Islet of Langerhans (tissue), 1 donor: ENCODE measurements at regions not wholly inside any gene's neighbourhood (a gene's known extent, or its start where the extent isn't known, plus 50 kb on each side); places are given as distances from the start of the nearest gene placed in this dataset.
"Not testable (repeated sequence)": the region's sequence is repeated elsewhere in the genome, so short reads cannot be mapped to it uniquely, and the experiment has no call there.

Experiments
- FAIRE-seq: peaks from one replicate; lab custom pipeline; 2011; peaks lifted over from hg19 to GRCh38; lab: Jason Lieb, UNC

DNA sequence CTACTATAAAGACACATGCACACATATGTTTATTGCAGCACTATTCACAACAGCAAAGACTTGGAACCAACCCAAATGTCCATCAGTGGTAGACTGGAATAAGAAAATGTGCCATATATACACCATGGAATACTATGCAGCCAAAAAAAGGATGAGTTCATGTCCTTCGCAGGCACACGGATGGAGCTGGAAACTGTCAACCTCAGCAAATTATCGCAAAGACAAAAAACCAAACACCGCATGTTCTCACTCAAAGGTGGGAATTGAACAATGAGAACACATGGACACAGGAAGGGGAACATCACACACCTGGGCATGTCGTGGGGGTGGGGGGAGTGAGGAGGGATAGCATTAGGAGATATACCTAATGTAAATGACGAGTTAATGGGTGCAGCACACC, 460.1 kb upstream of the NRSN1 start:
- FAIRE-seq: not testable (repeated sequence)

DNA sequence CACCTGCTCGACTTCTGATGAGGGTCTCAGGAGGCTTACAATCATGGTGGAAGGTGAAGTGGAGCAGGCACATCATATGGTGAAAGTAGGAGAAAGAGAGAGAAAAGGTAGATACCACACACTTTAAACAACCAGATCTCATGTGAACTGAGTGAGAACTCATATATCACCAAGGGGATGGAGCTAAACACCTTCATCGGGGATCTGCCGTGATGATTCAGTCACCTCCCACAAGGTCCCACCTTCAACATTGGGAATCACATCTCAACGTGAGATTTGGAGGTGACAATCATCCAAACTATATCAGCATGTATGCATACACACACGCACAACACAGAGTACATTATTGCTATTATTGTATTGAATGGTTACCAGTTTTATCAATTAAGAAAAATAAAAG, 453.3 kb upstream of the NRSN1 start:
- FAIRE-seq: no peak

DNA sequence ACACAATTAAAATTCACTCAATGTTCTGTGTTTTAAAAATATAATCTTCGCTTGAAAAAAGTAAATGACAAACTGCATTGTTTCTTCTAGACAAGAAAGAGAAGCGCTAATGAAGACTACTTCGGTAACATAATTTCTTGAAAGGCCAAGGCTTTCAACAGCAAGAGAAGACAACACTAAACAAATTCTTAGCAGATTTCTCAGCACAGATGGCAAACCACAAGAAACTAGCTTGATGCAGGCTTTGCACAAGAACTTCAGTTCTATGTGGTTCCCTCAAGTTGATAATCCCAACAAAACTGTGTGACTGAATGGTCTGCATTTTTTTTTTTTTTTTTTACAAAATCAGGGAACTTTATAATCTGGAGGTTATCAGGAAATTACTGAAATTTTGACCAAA, 447.4 kb upstream of the NRSN1 start:
- FAIRE-seq: no peak

DNA sequence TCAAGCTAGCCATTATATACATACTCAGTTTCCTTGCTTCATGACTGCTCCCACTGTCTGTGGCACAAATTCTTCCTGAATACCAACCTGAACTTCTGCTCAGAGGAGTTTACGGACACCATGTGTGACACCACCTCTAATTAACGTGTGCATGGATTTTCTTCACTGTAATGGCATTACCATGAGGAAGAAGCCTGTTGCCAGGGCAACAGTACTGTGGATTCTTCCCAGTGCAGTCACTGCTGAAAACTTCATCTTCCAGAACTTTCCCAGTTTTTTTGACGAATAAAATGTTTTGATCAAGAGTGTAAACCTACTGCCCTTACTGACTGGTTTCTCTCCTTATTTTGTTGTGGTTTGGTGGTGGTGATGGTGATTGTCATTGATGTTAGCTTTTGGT, 444.3 kb upstream of the NRSN1 start:
- no peak for FAIRE-seq

DNA sequence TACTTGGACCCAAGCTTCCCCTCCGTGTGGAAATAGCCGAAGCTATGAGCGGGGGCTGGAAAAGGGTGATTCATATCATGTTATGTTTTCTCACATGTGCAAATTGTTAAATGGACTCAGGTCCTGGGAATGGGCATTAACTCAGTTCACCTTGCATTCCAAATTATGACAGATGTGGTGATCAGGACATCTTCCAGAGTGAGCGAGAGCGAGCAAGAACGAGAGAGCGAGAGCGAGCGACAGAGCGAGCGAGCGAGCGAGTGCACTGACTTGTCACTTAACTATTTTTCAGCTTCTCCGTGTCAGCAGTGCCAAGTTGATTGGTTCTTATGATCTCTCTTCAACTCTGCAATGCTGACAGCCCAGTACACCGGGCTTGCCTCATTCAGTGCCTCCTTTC, 437.4 kb upstream of the NRSN1 start:
- FAIRE-seq: no peak

DNA sequence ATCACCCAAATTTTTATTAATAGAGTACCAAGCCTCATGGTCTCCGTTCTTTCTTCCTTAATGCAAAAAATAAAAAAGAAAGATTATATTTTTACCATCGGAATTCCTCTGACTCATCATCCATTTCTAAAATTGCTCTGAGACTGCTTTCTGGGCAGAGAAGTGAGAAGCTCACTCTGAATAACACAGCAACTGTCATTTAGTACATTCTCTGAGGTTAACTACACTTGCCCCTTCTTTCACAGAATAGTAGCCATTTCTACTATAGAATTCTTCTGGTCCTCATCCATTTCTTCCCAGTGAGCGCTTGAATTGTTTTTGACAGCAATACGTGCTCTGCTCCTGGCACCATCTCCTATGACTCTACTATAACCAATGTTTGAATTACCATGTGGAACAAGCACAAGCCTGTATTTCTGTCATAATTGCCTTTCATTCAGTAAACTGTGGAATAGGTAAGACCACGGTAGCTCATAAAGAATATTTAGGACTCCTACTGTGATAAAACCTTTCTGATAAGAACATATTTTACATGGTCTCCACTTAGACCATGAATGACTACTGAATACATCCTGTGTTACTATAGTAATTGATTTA, 435.5 kb upstream of the NRSN1 start:
- FAIRE-seq: no peak

DNA sequence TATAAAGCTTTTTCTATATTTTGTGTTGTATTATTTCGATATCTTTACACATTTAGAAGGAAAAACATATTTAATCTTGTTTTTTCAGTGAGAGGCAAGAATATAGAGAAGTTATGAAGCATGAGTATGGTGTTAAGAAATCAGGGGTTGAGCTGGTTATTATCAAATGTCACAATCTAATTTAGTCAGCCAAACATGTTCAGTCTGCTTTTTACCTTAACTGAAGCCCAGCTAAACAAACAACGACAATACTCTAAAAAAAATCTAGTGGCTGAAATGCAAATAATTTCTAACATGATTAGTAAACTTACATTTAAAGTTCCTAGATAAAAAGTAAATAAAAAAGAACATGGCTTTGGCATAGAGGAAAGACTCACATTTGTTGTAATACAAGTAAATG, 433.8 kb upstream of the NRSN1 start:
- FAIRE-seq: peak; percentile 74

DNA sequence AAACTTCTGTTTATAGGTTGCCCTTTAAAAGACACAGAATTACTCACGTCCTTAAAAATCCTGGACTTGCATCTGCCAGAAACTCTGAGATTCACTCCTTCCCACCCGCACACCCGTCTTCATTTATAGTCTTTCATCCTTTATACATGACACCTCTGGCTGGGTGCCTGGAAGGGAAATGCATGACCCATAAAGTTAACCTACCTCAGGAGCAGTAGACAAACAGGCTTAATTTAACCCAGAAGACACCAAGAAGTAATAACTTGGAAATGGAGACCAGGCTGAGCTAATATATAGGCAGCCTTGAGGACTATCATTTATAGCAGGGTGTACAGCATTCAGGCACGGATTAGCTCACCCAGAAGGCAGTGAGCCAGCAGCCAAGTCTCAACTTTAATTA, 429.0 kb upstream of the NRSN1 start:
- no peak for FAIRE-seq

DNA sequence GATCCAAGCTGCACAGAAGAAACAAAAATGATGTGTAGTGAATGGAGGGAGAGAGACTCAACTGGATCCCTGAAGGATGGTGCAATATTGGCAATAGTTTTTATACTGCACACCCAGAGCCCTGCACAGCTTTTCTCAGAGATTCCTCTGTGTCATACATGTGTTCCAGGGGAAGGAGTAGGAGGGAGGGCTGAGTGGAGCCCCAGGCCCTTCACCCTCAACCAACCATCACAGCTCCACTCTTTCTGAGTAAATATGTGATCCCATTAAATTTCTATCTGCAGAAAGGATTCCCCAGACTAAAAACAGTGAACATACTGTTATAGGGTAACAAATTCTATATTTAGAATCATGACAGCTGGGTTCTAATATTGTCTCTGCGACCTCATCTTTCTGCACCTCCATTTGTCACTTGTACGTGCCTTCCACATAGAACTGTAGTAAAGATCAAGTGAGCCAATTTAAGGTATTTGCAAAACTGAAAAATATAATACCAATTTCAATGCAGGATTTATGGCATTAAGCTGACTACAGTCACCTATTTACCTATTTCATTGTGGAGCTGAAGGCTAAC, 421.4 kb upstream of the NRSN1 start:
- no peak for FAIRE-seq

DNA sequence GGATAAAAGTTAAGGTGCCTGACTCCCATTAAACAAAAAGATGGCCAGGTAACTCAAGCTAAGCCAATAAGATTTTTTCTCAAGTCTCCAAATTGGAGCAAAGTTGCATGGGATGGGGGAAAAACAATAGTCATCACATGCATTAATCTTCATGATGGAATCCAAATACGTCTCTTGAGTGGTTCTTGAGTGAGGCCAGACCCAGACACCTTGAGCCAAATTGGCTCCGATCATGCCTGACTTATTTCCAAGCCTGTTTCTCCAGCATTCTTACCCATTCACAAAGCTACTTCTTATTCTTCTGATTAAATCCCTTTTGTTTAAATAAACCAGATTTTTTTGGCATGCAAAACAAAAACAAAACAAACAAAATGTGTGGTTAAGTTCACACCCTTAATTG, 420.3 kb upstream of the NRSN1 start:
- FAIRE-seq: no peak

DNA sequence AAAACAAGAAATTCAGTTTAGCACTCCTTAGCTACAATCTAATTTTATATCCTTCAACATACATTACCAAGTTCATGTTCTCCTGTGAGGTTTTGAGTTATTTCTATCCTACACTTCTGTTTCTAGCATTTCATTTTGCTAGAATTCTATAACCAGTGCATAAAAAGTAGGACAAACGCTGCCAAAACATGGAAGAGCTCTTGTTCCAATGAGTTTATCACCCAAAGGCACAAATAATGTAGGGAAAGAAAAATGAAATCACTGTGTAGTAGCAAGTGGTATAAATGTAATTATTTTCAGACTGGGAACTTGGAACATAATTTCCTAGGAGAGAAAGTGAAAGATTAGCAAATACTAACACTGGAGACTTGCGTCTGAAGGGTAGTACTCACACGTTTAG, 413.3 kb upstream of the NRSN1 start:
- FAIRE-seq: no peak

DNA sequence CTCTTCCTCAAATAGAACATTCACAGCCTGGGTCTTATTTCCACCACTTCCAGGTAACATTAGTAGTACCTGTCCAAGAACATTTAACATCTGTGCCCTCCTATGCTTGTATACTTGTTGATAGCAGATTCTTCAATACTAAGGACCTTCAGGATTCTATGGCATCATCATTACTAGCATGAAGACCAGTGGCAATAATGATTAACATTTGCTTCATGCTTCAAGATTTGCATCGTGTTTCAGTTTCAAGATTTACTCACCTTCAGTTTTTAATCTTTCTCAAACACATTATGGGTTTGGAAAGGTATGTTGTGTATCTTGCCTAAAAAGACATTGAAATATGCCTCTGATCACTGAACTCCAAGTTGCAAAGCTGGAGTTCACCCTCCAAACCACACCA, 412.8 kb upstream of the NRSN1 start:
- no peak for FAIRE-seq

DNA sequence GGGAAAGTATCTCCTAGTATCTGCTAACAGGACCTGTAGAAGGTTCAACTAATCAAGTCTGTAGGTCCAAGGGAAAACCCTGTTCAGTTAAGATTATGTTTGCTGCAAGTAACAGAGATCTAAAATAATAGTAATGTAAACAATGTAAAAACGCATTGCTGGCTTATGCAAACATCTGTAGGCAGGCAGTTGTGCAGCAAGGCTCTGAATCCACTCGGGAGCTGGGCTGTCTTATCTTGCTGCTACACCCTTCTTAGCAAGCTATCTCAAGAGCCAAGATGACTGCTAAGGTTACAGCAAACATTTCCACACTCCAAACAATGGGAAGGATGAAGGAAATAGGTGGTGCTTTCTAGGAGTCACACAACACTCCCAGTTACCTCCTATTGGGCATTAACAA, 397.3 kb upstream of the NRSN1 start:
- FAIRE-seq: no peak

DNA sequence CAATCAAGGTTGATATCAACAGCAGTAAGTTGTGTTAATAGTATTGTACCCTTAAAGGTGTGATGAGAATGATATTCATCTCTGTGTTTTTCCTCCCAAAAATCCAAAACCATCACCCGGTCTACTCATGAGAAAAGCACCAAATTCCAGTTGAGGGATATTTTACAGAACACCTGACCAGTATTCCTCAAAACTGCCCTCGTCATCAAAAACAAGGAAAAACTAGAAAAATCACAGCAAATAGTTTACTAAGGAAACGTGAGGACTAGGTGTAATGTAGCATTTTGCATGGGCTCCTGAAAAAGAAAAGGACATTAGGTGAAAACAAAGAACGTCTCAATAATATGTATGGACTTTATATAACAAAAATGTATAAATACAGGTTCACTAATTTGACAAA, 394.4 kb upstream of the NRSN1 start:
- FAIRE-seq: no peak

DNA sequence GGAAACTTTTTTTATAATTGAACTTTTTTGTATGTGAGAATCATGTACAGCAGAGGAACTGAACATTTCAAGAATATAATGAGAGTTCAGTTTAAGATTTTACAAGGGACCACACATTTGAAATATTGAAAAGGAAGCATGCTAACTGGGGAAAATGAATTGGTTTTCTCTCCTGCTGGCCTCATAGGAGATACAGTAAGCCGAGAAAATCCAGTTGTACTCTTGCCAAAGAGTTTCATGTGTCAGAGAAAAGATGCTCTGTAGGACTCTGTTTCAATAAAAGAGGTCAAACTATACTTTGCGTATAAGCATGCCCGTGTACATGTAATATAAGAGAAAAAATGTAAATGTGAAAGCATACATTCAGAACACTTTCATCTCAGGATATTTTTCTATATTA, 393.5 kb upstream of the NRSN1 start:
- FAIRE-seq: no peak

DNA sequence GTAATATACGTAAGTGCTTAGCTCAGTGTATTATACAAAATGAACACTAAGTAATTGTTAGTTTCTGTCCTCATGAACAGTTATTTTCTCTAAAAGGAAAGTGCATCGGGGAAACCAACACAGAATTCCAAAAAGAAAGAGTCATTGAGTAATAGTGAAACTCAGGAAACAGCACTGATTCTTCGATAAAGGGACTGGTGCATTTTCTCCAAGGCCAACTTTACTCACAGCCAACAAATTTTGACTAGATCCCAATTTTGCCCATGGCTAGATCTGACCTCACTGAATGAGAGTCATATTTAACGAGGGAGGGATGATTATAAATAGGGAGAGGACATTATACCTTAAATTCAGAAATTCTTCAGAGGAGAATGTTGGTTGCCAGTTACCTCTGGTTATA, 390.9 kb upstream of the NRSN1 start:
- no peak for FAIRE-seq

DNA sequence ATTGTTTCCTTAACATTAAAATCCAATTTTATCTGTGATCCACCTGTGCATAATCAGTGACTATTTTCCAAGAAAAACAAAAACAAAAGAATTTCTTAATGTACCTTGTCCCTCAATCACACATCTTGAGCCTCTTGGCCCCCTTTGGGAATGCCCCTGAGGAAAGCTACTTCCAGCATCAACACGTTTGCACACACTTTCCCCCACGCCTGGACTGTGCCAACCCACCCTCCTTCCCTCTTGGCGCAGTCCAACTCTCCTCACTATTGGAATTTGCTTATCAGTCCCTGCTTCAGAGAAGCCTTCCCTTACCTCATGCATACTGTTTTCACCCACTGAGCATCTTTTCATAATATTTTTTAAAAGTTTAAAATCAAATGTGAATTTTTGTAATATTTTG, 389.4 kb upstream of the NRSN1 start:
- no peak for FAIRE-seq

DNA sequence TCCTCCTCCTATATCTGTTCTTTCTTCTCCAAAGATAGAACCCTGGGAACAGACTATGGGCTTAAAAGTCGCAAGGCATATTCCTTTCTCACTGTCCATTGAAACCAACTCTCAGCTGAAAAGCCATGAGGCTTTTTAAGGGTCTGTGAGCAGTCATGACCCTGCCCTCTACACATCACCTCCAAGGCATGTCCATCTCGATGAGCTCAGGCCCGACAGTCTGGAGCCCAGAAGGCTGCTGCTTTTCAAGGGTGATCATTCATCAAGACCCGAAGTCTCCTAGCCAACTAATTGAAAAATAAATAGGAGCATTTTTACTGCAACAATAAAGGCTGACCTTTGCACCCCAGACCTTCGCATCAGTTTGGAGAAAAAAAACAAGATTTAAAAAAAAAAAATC, 378.8 kb upstream of the NRSN1 start:
- no peak for FAIRE-seq

DNA sequence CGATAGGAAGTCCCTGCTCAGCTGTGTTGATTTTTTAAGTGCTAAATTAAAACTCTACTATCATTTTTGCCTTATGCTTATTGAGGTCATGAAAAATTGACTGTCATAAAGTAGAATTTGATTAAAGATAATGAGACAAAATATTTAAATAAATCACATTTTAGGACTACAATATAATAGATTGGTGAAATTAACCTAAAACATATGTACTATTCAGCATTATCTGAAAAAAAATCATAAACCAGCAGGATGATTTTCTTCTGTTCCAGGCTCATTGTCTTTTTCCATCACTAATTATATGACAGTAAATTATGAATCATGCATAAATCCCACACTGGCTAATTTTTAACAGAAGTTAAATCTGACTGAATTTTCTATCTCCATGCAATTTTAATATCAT, 373.6 kb upstream of the NRSN1 start:
- no peak for FAIRE-seq

DNA sequence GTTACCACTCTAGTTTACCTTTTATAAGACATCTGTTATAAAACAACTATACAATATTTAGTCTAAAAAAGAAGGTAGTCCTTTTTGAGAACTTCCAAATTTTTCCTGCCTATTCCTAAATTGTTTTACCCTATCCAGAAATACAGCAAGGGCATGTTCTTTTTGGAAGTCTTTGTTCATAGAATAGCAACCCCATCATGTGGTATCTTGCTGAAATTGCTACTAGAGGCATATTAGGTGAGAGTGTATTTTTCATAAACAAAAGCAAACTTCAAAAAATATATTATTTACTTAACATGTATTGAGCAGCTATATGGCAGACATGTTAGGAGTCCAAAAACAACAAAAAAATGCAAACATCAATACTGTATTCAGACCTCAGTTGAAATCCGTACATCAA, 371.8 kb upstream of the NRSN1 start:
- FAIRE-seq: no peak

DNA sequence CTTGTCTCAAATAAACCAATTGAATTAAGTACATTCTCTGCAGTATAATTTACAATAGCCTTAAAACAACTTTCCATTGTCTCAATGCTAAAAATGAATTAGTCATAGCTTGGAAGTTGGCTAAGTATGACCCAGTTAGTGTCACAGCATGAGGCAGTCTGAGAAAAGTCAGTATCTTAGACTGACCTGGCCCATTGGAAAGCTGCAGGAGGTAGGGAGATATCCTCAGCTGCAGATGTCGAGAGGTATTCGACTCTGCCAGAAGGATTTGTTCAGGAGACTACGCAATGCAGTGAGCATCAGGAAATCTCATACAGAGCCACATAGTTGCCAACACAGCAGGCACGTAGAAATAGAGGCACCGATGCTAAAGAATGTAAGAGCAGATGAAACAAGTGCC, 350.9 kb upstream of the NRSN1 start:
- no peak for FAIRE-seq

DNA sequence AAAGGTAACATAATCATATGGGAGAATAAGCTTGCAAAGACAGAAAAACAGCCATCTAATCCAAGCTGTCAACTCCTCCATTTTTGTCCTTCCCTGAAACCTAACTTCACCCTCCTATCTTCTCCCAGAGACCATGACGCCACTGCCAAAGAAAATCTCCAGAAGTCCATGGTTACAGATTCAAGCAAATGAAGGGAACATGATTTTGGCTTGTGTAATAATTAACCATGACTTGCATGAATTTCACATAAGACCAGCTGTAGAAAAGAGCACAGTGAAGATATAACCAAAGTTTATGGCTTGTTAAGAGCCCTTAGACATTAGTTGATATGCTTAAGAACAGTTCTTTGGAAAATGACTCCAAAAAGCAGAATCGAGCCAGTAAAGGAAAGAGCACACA, 342.1 kb upstream of the NRSN1 start:
- no peak for FAIRE-seq

DNA sequence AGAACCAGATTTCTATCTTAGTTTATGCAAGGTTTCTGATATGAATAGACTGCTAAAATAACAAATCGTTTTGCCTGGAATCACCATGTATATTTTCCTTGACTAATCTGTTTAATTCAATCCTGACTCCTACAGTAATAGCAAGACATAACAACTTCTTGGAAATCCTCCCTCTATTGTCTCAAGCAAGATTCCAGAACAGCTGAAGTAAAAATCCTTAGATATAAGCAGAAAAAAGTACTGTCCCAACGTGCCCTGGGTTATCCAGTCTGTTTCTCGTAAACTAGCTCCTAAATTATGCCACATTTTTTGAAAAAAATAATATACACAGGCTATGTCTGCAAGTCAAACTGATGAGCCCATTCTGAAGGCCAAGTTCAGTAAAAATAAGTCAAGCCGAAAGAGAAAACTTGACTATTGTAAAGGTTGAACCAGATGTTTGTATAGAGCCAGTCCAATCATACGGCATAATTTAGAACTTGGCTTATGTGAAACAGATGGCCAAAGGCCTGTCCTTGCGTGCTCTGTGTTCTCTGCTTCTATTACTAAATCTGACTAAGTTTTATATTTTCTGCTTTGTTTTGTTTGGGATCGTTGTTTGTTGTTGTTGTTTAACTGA, 341.6 kb upstream of the NRSN1 start:
- no peak for FAIRE-seq

DNA sequence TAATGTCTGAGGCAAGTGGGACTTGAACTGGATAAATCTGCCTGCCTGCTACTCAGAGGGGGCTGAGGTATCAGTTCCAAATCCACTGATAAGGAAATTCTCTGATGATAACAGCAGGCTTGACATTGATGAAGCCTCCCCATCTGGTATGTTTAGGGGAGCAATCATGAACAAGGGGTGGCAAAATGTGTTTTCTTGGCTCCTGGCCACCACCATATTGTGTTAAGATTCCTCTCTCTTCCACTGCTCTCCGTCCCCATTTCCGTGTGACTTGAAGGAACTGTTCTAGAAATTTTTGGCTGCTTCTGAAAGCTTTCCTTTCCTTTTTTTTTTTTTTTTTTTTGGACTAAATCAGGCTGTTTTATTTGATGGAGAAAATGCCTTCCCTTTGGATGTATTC, 335.3 kb upstream of the NRSN1 start:
- FAIRE-seq: no peak

DNA sequence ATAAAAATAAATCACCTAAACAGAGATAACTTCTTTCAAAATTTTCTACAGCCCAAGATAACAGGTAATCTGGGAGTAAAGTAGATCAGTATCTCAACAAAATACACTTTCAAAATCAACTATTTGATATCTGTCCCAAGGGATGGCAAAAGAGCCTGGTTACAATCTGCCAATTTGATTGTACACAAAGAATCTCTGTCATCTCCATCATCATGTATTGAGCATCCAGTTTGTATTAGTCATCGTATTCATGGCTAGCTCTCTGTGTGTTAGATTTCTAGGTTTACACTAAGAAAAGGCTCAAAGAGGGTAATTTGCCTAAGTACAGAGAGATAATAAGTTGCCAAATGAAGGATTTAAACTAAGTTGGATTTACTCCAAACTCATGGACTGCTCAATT, 329.0 kb upstream of the NRSN1 start:
- no peak for FAIRE-seq
